ENCODE measurements at regions not wholly inside any gene's neighbourhood (a gene's known extent, or its start where the extent isn't known, plus 50 kb on each side); places are given as distances from the start of the nearest gene placed in this dataset.

DNA sequence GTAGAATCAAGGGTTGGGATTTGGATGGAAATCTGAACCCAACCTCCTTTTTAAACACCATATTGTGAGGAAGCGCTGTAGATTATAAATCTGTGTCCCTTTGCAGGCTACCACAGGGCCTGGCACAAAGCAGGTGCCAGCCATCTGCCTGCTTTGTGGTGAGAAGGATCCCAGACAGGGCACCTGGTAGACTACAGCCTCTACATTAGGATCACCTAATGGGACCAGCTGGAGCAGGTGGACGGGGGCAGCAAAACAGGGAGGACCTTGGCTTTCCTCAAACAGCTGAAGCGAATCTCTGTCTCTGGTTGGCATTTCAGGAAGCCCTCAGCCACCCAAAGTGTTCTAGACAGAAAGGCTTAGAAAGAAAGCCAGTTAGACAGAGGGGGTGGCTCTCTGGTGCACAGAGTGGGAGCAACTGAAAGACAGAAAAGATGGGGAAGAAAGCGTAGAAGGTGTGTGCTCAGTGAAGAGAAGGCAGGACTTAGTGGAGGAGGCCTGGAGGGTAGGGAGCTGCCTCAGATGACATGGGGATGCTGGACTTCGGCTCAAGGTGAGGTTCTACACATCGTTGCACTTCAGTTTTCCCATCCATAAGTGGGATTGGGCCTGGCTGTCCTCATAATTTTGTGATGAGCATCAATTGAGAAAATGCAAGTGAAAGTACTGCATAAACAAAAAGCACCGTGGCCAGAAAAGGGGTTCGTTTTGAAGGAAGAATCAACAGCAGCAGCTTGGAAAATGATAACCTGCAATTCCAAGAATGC lies 350.8 kb downstream of the CYRIA start:
- no peak for DNase-seq

DNA sequence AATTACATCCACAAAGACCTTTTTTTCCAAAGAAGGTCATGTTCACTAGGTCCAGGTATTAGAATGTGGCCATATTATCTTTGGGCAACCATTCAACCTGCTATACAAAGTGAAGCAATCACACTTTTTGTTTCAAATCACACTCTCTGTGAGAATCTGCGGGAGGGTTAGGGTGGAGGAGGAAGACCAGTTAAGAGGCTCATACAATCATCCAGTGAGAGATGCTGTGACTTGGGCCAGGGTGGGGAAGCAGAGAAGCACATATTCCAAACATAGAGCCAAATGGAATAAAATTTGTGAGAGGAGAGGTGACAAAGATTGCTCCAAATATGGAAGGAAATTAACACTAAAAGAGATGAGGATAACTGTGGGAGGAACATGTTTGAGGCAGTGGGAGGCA lies 351.6 kb downstream of the CYRIA start:
- no peak for DNase-seq

DNA sequence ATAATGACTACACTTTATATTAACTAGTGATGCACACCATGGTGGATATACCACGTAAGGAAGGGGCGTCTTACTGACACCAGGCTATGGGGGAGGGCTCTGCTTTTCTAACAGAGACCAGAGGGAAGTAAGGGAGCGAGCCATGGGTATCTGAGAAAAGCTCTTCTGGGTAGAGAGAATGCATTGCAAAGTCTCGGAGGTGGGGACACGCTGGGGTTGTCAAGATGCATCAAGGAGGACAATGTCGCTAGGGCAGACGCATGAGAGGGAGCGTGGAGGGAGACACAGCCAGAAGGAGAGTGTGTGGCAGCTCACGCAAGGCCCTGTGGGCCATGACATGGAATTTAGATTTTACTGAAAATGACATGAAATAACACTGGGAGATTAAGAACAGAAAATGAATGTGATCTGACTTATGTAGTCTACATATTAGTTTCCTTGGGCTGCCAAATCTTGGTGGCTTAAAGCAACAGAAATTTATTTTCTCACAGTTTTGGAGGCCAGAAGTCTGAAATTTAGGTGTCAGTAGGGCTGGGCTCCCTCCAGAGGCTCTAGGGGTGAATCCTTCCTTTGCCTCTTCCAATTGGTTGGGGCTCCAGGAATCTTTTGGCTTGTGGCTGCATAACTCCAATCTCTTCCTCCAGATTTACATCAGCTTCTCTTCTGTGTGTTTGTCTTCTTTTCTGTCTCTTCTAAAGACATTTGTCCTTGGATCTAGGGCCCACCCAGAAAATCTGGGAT lies 352.2 kb downstream of the CYRIA start:
- no peak for DNase-seq

DNA sequence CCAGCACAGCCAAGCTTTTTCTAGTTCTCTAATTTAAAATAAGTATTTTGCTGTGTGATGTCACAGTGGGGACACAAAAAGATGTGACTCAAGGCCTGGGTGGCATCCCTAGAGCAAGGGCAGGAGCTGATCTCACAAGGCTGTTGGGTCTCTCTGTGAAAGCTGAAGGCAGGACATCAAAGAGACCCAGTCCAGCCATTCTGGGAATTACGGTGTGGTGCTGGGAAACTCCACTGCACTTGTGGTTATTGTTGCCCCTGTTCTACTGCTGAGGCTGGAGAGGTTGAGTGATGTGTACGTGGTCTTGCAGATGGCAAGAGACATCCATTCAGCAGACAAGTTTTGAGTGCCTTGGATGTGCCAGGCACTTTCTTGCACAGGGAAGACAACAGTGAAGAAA lies 352.9 kb downstream of the CYRIA start:
- DNase-seq = no peak

DNA sequence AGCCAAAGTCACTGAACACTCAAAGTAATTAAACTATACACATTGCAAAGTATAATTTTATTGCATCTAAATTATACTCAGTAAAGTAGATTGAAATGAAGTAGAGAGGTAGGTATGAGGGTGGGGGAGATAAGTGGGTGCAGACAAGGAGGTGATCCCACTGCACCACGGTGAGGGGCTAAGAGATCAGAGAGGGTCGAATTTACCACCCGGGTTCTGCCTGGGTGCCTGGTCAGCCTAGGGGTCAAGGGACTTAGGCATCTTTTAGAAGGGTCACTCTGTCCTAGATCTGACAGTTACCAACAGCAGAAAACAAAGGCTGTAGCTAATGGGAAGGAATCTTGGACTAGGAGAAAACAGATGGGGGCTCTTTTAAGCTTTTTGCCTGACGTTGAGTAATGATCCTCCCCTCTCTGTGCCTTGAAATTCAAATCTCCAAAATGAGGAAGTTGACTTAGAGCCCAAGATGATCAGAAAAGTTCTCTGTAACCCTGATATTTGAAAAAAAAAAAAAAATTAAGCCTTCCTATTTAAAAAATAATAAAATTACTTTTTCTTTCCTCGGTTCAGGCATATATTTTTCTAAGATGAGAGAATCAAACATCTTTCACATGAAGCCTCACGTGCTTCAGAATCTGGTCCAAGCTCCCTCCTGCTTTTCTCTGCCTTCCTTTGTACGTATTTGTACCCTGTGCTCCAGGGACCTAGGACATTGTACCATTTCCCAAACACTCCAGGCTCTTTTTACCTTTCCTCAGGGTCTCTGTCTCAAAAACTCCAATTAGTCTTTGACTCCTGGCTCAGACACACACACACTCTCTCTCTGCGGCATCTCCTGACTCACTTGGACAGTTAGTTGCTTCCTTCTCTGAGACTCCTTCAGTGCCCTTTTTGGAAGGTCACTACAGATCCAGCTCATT lies 353.9 kb downstream of the CYRIA start:
- no peak for DNase-seq

DNA sequence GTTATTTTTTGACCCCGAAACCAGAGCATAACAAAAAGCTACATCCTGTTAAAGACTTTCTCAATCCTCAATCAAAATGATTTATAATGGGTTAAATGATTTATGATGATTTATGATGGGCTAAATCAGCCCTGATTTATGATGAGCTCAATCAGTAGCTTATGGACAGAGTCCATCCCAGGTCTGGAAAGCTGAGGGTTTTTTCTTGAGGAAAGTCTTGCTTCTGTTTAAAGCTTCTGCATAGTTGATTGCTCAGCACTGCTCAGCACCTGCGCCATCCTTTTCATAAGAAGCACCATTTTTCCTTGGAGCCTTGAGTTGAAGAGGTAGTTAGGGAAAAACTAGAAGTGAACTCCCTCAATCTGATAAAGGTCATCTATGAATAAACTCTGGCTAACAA lies 356.8 kb downstream of the CYRIA start:
- DNase-seq = no peak

DNA sequence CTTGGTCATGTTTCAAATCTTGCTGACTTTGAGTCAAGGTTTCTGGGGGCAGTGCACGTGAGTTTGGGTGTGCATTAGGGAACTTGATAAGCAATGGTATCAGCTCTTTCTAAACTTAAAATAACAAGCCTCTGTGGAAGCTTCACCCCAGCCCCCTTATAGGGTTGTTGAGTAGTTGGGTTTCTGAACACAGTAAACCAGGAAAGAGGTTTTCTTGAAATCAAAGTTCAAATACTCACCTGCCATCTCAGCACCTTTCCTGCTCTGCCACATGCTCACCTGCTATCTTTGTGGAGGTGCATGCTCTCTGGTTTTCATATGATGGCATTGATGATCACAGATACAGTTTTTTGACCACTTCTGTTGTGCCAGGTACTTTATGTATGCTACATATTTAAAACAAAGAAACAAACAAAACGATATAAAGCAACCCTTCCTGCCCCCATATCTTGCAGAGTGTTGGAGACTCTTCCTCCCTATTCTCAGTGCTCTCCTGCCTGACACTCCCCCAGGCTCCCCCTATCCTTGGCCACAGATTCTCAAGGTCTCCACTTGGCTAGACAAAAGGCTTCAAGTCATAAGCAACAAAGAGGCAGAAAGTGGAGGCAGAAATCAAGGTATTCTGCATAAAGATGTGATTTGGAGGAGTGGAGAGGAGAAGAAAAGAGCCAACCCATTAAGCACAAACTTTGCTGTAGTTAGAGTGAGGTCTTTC lies 360.6 kb downstream of the CYRIA start:
- DNase-seq = no peak

DNA sequence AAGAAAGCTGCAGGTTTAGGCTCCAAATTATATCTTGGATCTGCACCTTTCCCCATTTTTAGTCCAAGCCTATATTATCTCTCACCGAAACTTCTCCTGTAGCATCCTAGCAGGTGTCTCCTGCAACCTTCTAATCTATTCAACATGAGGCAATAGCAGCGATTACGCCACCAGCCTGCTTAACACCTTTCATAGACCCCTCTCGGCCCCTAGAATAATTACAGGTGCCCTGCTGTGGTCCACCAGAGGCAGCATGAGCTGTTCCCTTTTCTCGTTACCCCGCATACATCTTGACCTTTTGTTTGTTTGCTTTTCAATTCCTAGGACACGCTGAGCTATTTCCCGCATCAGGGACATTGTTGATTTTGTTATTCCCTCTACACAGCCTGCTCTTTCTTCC lies 361.9 kb downstream of the CYRIA start:
- no peak for DNase-seq

DNA sequence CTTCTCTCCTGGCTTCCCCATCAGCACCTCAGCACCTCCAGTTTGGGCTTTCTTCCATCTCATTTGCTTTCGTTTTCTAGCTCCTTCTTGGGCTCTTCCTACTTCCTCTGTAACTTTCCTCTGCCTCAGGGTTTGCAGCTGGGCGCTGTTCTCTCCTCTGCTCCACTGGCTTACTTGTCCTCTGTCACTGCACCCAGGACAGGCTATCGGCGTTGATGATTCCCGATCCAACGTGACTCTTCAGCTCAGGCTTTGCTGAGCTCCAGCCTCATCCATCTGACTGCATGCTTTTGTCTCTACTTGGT lies 362.4 kb downstream of the CYRIA start:
- no peak for DNase-seq

DNA sequence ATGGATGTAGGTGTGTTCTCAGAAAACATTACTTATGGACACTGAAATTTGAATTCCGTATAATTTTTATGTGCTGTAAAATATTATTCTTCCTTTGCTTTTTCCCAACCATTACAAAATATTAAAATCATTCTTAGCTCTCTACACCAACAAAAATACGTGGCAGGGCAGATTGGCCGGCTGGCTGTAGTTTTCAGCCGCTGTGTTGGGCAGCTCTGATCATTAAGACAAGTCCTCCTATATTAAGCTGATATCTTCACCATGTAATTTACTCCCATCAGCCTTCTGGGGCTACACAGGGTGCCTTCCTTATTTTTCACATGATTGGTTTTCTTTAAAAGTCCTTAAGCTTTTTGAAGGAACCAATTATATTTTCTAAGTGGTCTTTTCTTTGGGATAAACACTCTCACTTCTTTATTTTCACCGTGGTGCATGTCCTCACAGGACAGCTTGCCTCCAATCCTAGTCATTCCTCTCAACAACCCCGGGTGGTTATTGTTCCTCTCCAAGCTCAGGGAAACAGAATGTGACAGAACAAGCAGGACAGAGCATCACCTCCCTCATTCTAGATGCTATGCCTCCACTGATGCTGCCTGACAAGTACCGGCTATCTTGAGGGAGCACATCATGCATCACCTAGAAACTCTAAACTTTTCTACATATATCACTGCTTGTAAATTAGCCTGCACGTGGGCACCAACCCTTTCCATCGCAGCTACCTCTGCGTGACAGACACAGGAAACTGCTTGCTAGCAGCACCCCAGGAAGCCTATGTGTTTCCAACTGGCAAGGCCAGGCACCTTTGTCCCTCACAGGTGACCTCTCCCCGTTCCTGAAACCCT lies 362.3 kb downstream of the MYCN start:
- no peak for DNase-seq

DNA sequence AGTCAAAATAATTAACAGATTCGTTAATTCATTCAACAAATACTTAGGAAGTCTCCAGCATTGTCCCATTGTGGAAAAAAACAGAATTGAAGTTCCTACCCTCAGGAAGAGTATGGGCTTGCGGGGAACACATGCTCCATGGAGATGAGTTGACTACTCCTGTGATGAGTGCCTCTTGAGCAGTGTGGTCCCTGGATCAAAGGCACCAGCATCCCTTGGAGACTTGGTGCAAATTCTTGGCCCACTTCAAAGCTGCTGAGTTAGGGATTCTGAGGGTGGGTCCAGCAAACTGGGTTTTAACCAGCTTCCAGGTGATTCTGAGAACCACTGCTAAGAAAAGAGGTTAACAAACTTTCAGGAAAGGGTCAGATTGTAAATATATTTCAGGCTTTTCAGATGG lies 361.6 kb downstream of the MYCN start:
- DNase-seq = no peak

DNA sequence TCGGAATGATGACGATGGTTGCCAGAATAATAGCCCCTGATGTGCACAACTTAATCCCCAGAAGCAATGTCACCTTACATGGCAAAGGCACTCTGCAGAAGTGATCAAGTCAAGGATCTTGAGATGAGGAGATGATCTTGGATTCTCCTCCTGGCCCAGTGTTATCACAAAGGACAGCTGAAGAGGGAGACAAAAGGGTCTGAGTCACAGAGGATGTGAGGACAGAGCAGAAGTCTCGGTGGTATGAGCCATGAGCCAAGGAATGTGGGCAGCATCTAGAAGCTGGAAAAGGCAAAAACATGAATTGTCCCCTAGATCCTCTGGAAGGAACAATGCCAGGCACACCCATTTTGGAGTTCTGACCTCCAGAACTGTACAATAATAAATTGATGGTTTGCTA lies 358.5 kb downstream of the MYCN start:
- DNase-seq = no peak

DNA sequence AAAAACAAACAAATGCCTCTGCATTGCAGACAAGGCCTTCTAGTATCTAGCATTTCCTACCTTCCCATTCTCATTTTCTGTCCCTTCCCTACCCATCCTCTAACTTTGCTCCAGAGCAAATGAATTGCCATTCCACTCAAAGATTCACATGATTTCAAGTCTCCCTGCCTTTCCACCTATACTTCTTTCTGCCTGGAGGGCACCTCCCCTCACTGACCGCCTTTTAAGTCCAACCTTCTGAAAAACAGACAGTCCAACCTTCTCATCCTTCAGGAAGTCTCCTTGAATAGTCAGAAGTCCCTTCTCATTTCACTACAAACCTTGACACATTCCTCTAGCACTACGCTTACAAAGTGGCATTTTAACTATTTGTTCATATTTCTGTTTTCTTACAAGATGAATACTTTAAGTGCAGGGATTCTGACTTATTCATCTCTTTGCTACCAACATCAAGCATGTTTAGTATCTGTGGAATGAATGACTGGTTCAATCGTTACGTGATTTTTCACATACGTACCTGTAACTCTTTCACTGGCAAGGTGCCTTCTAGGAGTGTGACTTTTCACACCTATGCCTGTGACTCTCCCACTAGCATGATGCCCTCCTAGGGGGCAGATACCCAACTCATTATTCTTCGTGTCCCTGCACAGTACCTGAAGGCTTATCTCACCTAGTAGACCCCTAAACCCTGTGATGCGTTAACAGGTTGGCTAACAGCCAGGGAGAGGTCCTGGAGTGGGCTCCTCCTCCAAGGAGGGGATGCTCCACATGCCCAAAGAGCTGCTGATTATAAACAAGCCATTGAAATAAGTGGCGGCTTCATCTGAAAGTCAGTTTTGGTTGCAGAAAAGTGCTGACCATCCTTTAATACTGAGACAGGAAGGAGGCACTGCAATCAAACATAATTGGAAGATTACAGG lies 356.2 kb downstream of the MYCN start:
- DNase-seq = no peak

DNA sequence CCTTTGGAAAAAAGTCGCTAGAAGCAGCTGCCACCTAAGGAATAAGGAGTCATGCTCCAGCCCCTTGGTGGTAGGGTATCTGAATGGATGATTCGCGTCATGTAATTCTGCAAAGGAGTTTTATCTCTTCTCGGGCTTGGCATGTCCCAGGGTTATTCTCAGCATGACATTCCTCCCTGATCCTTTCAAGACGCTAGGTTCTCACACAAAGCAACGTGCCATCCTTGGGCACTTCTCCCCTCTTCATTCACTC lies 355.6 kb downstream of the MYCN start:
- no peak for DNase-seq

DNA sequence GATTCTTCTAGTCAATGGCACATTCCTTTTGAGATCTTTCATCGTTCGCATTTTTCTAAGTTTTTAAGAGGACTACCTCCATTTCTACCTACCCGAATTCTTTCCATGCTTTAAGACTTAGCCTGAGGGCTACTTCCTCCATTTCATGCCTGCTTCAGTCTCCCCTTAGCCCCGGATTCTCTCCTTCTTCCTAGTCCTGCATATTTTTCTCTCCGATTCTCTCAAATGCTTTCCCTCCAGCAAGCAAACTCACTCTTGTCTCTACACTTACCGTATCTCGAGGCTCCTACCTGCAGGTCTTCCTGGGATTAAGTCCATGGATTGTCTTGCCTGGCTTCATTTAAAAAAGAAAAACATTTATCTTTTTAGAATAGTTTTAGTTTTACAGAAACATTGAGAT lies 354.4 kb downstream of the MYCN start:
- DNase-seq = no peak

DNA sequence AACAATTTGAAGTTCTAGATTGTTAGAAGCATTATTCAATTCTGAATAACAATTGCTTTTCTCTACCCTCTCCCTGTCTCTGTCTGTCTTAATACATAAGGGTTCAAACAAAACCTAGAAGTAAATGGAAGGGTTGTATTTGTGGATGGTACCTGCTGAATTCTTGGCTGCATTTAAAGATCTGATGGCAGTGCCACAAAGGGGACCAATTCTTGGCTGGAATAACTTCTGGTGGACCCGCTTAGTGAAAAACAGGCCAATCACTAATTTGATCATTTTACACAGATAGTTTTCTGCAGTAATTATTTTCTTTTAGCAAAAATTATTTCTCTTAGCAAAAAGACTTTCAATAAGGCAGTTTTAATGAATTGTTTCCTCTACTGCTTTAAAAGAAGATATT lies 353.5 kb downstream of the MYCN start:
- no peak for DNase-seq

DNA sequence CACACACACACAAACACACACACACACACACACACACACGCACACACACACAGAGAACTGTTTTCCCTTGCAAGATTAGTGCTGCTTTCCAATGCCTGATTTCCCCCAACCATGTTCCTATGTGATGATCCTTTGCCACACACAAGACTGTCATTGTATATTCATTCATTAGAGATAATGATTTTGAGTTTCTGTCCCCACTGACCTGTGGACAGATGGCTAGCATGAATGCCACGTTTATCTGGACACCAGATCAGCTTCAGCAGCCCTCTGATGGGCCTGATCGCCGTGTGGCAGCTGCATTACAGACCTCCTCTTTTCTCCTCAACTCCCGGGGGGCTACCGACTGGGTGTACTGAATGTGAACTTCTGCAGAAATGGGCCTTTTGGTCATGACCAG lies 353.0 kb downstream of the MYCN start:
- DNase-seq = no peak

DNA sequence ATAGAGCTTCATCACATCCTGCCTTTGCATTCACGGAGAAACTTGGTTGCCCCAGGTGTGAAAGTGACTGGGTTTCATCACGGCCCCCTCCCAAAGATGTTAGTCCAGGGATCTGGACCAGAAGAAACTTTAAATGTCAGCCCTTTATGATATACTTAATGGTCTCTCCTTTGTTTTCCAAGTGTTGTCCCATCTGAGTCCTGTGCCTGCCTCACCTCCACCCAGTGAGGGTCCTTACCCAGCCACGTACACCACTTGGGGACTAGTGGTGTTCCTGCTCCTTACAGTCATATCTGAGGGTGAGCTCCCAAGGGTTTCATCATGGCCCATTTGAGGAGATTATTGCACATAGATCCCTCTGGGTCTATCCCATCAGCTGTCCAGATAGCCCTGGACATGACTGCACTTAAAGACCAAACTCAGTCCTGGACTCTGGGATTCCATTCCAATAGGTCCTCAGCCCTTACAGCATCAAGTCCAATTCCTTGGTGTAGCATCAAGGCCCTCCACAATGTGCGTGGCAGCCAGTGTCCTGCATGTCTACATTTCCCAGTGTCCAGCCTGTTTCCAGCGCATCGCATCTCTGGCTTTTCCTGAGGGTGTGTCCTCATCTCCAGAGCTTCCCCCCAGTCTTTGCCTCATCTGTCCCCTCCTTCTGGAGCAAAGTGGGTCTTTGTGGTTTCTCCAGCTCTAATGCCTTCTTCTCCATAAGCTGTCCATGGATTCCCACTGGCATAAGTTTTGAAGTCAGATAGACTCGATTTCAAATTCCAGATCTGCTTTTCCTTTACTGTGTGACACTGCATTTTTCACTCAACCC lies 351.6 kb downstream of the MYCN start:
- DNase-seq = no peak

DNA sequence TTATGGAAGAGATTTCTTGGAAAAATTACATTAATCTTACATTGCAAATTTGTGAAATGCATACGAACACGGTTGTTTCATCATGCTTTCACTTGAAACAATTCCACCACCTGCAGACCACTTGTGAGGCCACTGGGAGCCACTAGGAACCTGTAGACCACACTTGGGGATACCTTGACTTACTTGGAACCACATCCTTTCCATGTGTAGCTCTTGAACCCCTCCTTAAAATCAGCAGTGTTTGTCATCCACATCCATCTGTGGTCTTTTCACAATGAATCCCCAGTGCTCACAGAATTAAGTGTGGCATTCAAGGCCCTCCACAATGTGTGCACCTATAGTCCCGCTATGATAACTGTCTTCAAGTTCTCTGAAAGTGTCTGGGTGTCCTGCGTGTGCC lies 350.9 kb downstream of the MYCN start:
- DNase-seq = no peak

DNA sequence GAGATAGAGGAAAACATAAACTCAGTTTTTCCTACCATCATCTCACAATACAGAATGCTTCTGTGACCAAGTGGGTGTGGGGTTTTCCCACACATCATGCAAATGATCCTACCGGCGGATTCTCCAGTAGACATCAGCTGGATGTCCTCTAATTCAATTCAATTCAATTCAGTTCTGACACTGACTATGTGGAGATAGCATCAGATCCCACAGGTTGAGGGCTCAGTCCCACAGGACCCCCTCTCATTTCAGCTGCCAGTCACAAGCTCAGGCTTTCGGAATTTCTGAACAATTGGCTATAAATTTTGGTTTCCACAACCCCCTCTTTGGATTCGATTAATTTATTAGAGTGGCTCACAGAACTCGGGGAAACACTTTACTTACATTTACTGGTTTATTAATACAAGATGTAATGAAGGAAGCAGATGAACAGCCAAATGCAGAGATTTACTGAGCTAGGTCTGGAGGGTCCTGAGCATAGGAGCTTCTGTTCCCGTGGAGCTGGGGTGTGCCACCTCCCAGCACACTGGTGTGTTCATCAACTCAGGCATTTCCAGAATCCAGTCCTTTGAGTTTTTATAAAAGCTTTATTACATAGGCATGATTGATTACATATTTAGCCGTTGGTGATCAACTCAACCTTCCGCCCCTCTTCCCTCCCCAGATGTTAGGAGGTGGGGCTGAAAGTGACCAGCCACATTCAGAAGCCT lies 350.1 kb downstream of the MYCN start:
- no peak for DNase-seq

Measured in NCI-H2171 treated with DMSO at 0.1 percent for 48 hours (cell line).